ENCODE measurements at regions not wholly inside any gene's neighbourhood (a gene's known extent, or its start where the extent isn't known, plus 50 kb on each side); places are given as distances from the start of the nearest gene placed in this dataset. TPM values are rescaled to one million over a fixed set of nuclear protein-coding genes. Genes with fewer than 3 reads are reported as not detected.

GRCh38 chr12:42641221-42641885, 51.8 kb upstream of the PRICKLE1 start:
- no peak overlapping the region for H3K9ac ChIP-seq (ENCODE audit: low read length)
- H2AK5ac ChIP-seq (ENCODE audit: low read length, severe bottlenecking): no peak overlapping the region
- H3K18ac ChIP-seq (ENCODE audit: low read depth in 1 of 2, low read length in 2 of 2): no peak overlapping the region
- no peak overlapping the region for H2BK12ac ChIP-seq (ENCODE audit: low read length in 2 of 2)
- H4K8ac ChIP-seq (ENCODE audit: low read length): no peak overlapping the region
- H3K79me1 ChIP-seq (replicated peaks; ENCODE audit: low read length, poor library complexity, severe bottlenecking): no peaks in the 10 kb centered on the region
- H3K4ac ChIP-seq (ENCODE audit: low read depth in 1 of 2, low read length in 2 of 2): no peak overlapping the region
- H4K91ac ChIP-seq (ENCODE audit: low read length): no peak overlapping the region
- no peak overlapping the region for H2BK120ac ChIP-seq (ENCODE audit: low read depth, low read length)
- no peak overlapping the region for H3K4me3 ChIP-seq (ENCODE audit: insufficient read depth in 1 of 2, low read depth in 1 of 2, low read length in 2 of 2)
- H3K27ac ChIP-seq (ENCODE audit: low read length, poor library complexity, severe bottlenecking): no peak overlapping the region
- no peaks in the 10 kb centered on the region for H3K27me3 ChIP-seq (ENCODE audit: control insufficient read depth in 1 of 2, insufficient read depth in 1 of 2, low read length in 2 of 2)
- H3K4me1 ChIP-seq (ENCODE audit: control insufficient read depth, insufficient read depth, low read depth, low read length): no peaks in the 10 kb centered on the region
- H3K23ac ChIP-seq (ENCODE audit: low read length in 2 of 2): no peak overlapping the region
- no peak overlapping the region for H3K14ac ChIP-seq (ENCODE audit: low read length in 2 of 2)
- no CpG with 5 or more reads among the region's 1 CpG for WGBS
- H3K9me3 ChIP-seq (ENCODE audit: control insufficient read depth, low read length): no peaks in the 10 kb centered on the region
- H2BK15ac ChIP-seq (ENCODE audit: low read depth, poor library complexity, severe bottlenecking): no peak overlapping the region
- no peak for DNase-seq
- H3K4me2 ChIP-seq (ENCODE audit: low read length, poor library complexity, severe bottlenecking): no peak overlapping the region
- H2AFZ ChIP-seq (ENCODE audit: low read depth, low read length): no peak overlapping the region
- no peaks in the 10 kb centered on the region for H3K36me3 ChIP-seq (ENCODE audit: control insufficient read depth in 1 of 2, insufficient read depth in 2 of 2, low read depth in 1 of 2, low read length in 2 of 2)
- no peak overlapping the region for H2BK5ac ChIP-seq (ENCODE audit: low read depth, low read length, poor library complexity, severe bottlenecking)

GRCh38 chr12:42640391-42640790, 50.8 kb upstream of the PRICKLE1 start:
- Histone ChIP-seq H3K9ac (ENCODE audit: low read length) (no peak overlapping the region), H3K36me3 (ENCODE audit: control insufficient read depth in 1 of 2, insufficient read depth in 2 of 2, low read depth in 1 of 2, low read length in 2 of 2) (no peaks in the 10 kb centered on the region), H3K9me3 (ENCODE audit: control insufficient read depth, low read length) (no peaks in the 10 kb centered on the region), H3K27ac (ENCODE audit: low read length, poor library complexity, severe bottlenecking) (no peak overlapping the region), H4K91ac (ENCODE audit: low read length) (no peak overlapping the region), H3K4me2 (ENCODE audit: low read length, poor library complexity, severe bottlenecking) (no peak overlapping the region), H3K4me1 (ENCODE audit: control insufficient read depth, insufficient read depth, low read depth, low read length) (no peaks in the 10 kb centered on the region), H3K18ac (ENCODE audit: low read depth in 1 of 2, low read length in 2 of 2) (no peak overlapping the region), H4K8ac (ENCODE audit: low read length) (no peak overlapping the region), H2BK120ac (ENCODE audit: low read depth, low read length) (no peak overlapping the region), H3K4ac (ENCODE audit: low read depth in 1 of 2, low read length in 2 of 2) (no peak overlapping the region), H2BK15ac (ENCODE audit: low read depth, poor library complexity, severe bottlenecking) (no peak overlapping the region), H3K14ac (ENCODE audit: low read length in 2 of 2) (no peak overlapping the region), H2AK5ac (ENCODE audit: low read length, severe bottlenecking) (no peak overlapping the region), H3K27me3 (ENCODE audit: control insufficient read depth in 1 of 2, insufficient read depth in 1 of 2, low read length in 2 of 2) (no peaks in the 10 kb centered on the region), H3K23ac (ENCODE audit: low read length in 2 of 2) (no peak overlapping the region), H2AFZ (ENCODE audit: low read depth, low read length) (no peak overlapping the region), H3K79me1 (replicated peaks; ENCODE audit: low read length, poor library complexity, severe bottlenecking) (no peaks in the 10 kb centered on the region), H2BK5ac (ENCODE audit: low read depth, low read length, poor library complexity, severe bottlenecking) (no peak overlapping the region), H3K4me3 (ENCODE audit: insufficient read depth in 1 of 2, low read depth in 1 of 2, low read length in 2 of 2) (no peak overlapping the region), H2BK12ac (ENCODE audit: low read length in 2 of 2) (no peak overlapping the region)
- DNase-seq: no peak
- WGBS: 88% methylated on average over 1 of the region's 2 CpGs

DNA sequence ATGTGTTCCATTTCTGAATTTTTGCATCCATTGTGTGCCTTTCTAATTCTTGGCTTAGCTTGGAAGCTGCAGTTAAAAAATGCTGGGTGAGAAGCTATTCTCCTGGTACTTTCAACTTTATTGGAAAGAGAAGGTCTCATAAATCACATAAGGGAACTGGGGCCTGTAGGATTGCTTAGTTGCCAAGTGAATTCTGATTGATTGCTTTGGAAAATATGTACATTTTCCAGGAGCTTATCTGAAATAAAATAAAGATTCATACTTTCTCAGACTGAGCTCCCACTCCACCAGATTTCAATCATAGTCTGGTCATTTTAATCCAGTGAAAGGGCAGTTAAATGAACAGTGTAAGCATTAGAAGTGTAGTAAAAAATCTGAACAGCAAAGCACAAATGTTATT, 50.0 kb upstream of the PRICKLE1 start:
- no peaks in the 10 kb centered on the region for H3K4me1 ChIP-seq (ENCODE audit: control insufficient read depth, insufficient read depth, low read depth, low read length)
- no peak overlapping the region for H3K23ac ChIP-seq (ENCODE audit: low read length in 2 of 2)
- no peak overlapping the region for H3K18ac ChIP-seq (ENCODE audit: low read depth in 1 of 2, low read length in 2 of 2)
- no peak overlapping the region for H4K8ac ChIP-seq (ENCODE audit: low read length)
- no peak overlapping the region for H2BK120ac ChIP-seq (ENCODE audit: low read depth, low read length)
- DNase-seq: no peak
- H3K4me3 ChIP-seq (ENCODE audit: insufficient read depth in 1 of 2, low read depth in 1 of 2, low read length in 2 of 2): no peak overlapping the region
- no peak overlapping the region for H3K4me2 ChIP-seq (ENCODE audit: low read length, poor library complexity, severe bottlenecking)
- H2AK5ac ChIP-seq (ENCODE audit: low read length, severe bottlenecking): no peak overlapping the region
- no peaks in the 10 kb centered on the region for H3K9me3 ChIP-seq (ENCODE audit: control insufficient read depth, low read length)
- H3K36me3 ChIP-seq (ENCODE audit: control insufficient read depth in 1 of 2, insufficient read depth in 2 of 2, low read depth in 1 of 2, low read length in 2 of 2): no peaks in the 10 kb centered on the region
- H3K9ac ChIP-seq (ENCODE audit: low read length): no peak overlapping the region
- H3K4ac ChIP-seq (ENCODE audit: low read depth in 1 of 2, low read length in 2 of 2): no peak overlapping the region
- H3K27me3 ChIP-seq (ENCODE audit: control insufficient read depth in 1 of 2, insufficient read depth in 1 of 2, low read length in 2 of 2): no peaks in the 10 kb centered on the region
- H2BK5ac ChIP-seq (ENCODE audit: low read depth, low read length, poor library complexity, severe bottlenecking): no peak overlapping the region
- no peak overlapping the region for H2AFZ ChIP-seq (ENCODE audit: low read depth, low read length)
- no peak overlapping the region for H2BK15ac ChIP-seq (ENCODE audit: low read depth, poor library complexity, severe bottlenecking)
- H3K14ac ChIP-seq (ENCODE audit: low read length in 2 of 2): no peak overlapping the region
- no peaks in the 10 kb centered on the region for H3K79me1 ChIP-seq (replicated peaks; ENCODE audit: low read length, poor library complexity, severe bottlenecking)
- H3K27ac ChIP-seq (ENCODE audit: low read length, poor library complexity, severe bottlenecking): no peak overlapping the region
- H2BK12ac ChIP-seq (ENCODE audit: low read length in 2 of 2): no peak overlapping the region
- H4K91ac ChIP-seq (ENCODE audit: low read length): no peak overlapping the region

Small RNA genes in the stretch of these regions (small RNA-seq; reads per million reads assigned to genes)
- gene MRPS36P5 (ENCODE audit: low read depth): not detected
- gene RPS27P21 (ENCODE audit: low read depth): not detected
